Spleen (tissue), 11 donors: ENCODE measurements at regions not wholly inside any gene's neighbourhood (a gene's known extent, or its start where the extent isn't known, plus 50 kb on each side); places are given as distances from the start of the nearest gene placed in this dataset.

Experiments
- DNase-seq: peaks from one replicate; pipeline ENCODE4 v3.0.0-alpha.2; 2020
- H3K27ac ChIP-seq, 8 donors: fragments of 200-600 bp; sonication (generic) in 7 of 8; 1 replicate in 4 of 8; 2 replicates in 4 of 8; pipeline versions ENCODE4 v1.5.0 to v1.8.0; 2016 to 2021; ENCODE audit warnings: inconsistent platforms in 4 of 8, mild to moderate bottlenecking in 4 of 8, moderate library complexity in 1 of 8
- H3K27me3 ChIP-seq, 7 donors: fragments of 200-600 bp; sonication (generic) in 6 of 7; replicated peaks in 1 of 7; 1 replicate in 4 of 7; 2 replicates in 3 of 7; pipeline versions ENCODE4 v1.5.0 to v1.8.0; 2016 to 2021; ENCODE audit warnings: inconsistent platforms in 3 of 7, mild to moderate bottlenecking in 1 of 7
- H3K36me3 ChIP-seq, 6 donors: fragments of 200-600 bp; sonication (generic) in 5 of 6; 1 replicate in 4 of 6; 2 replicates in 2 of 6; pipeline versions ENCODE4 v1.5.0 to v1.8.0; 2016 to 2021; ENCODE audit warnings: inconsistent platforms in 2 of 6
- H3K4me1 ChIP-seq, 6 donors: fragments of 200-600 bp; sonication (generic) in 5 of 6; 1 replicate in 3 of 6; 2 replicates in 3 of 6; pipeline versions ENCODE4 v1.5.0 to v1.8.0; 2016 to 2021; ENCODE audit warnings: inconsistent platforms in 3 of 6
- H3K4me3 ChIP-seq, 8 donors: fragments of 200-600 bp; sonication (generic) in 7 of 8; 1 replicate in 4 of 8; 2 replicates in 4 of 8; pipeline versions ENCODE4 v1.5.0 to v1.8.0; 2016 to 2021; ENCODE audit warnings: inconsistent platforms in 4 of 8, mild to moderate bottlenecking in 4 of 8, moderate library complexity in 2 of 8
- H3K9me3 ChIP-seq, 8 donors: fragments of 200-600 bp; sonication (generic) in 7 of 8; 1 replicate in 4 of 8; 2 replicates in 4 of 8; pipeline versions ENCODE4 v1.5.0 to v1.8.0; 2016 to 2021; ENCODE audit warnings: inconsistent platforms in 4 of 8
- CTCF ChIP-seq, 11 experiments: fragments of 200-600 bp in 7 of 11; fragments of 450-650 bp in 4 of 11; sonication (generic) in 4 of 11; IDR thresholded peaks in 8 of 11; conservative IDR thresholded peaks in 3 of 11; 1 replicate in 7 of 11; 2 replicates in 4 of 11; pipeline versions ENCODE4 v1.4.0 to v1.8.0; 2016 to 2021; ENCODE audit warnings: antibody characterized with exemption in 11 of 11, inconsistent platforms in 4 of 11, mild to moderate bottlenecking in 1 of 11
- POLR2A ChIP-seq, 3 donors: fragments of 450-650 bp; IDR thresholded peaks; one replicate each; pipeline ENCODE4 v1.5.1; 2017; ENCODE audit warnings: antibody characterized with exemption in 3 of 3, mild to moderate bottlenecking in 1 of 3
- POLR2AphosphoS5 ChIP-seq, 3 donors: sonication (generic); formaldehyde crosslinking; IDR thresholded peaks; one replicate each; pipeline ENCODE4 v1.5.1; 2017; ENCODE audit warnings: antibody characterized with exemption in 3 of 3
- WGBS, 5 donors: extraction: QIAGEN DNeasy Blood & Tissue Kit in 3 of 5; methylation state at CpG; one replicate each; pipeline versions ENCODE4 v1.1.5 to v1.1.7; 2013 to 2018; 5-methylcytosine and 5-hydroxymethylcytosine counted together
- intact Hi-C: fragments of 100-400 bp; cut with DNase I; formaldehyde crosslinking; loops from one replicate; pipeline ENCODE4 v1.15.0; 2023; ENCODE audit warnings: low total_unique reads
- donor health status: healthy with polysubstance abuse.
- donor health status: DM: no; HTN: no; CAD: no; lungs with moderate emphysema.
- donor health status: DM: no; HTN: no; CAD: no.
- donor health status: Bipolar disorder and iron deficiency.
- donor health status: healthy.
- donor health status: DM: no; HTN: no; CAD: no.
- donor health status: DM: yes; HTN: yes; CAD: no.

GRCh38 chr14:96964726-96965415 lies 167.7 kb downstream of the VRK1 start:
- Histone ChIP-seq H3K4me1 (peaks cover 3 to 55% (median 25%) of the 10 kb centered on the region in 6 donors), H3K4me3 (no peak overlapping the region), H3K27ac (peak overlapping the region in 2 of 8 donors; percentile 84 to 87), H3K36me3 (no peaks in the 10 kb centered on the region), H3K27me3 (no peaks in the 10 kb centered on the region), H3K9me3 (peaks cover 0 to 57% (median 33%) of the 10 kb centered on the region in 8 donors)
- no peak for DNase-seq
- intact Hi-C loops, result no loop called here
- 91 to 97% (median 97%) methylated on average over 25 of the region's 25 CpGs for WGBS, 5 donors
- TF ChIP-seq POLR2AphosphoS5 (IDR thresholded peaks at IDR 0.05) (no peak), CTCF (IDR thresholded peaks at IDR 0.05 in 8 of 11, conservative IDR thresholded peaks at IDR 0.05 in 3 of 11) (no peak), POLR2A (IDR thresholded peaks at IDR 0.05) (no peak)

DNA sequence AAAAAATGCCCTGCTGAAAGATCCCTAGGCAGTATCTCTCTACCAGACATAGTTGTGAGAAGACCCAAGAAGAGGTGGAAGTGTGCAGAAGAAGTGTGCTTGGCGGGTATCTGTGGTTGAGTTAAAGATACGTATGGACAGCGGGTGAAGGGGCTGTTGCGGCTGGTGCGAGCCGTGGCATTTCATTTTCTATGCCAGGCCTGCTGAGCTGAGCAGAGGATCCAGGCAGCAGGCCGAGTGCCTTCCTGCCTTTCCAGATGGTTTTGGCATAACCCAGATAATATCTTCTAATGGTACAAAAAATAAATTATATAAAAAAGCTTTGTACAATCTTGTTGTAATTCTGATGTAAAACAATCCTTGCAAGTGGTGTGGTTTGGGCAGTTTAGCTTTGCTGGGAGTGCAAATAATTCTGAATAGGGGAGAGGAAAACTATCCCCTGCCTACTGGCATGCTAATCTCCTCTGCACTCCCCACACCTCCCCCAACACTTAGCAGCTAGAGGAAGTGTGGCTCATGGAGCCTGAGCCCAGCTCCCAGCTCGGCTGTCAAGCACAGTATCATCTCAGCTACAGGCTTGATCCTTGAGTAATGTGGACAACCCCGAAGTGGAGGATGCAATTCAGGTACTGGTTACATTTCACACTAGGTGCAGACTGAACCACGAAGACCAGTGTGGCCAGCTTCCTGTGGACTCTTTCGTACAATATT lies 168.9 kb downstream of the VRK1 start:
- no peak for DNase-seq
- Histone ChIP-seq H3K27me3 (no peaks in the 10 kb centered on the region), H3K4me3 (no peak overlapping the region), H3K36me3 (no peaks in the 10 kb centered on the region), H3K27ac (no peak overlapping the region), H3K4me1 (peaks cover 3 to 45% (median 21%) of the 10 kb centered on the region in 6 donors), H3K9me3 (peaks cover 0 to 48% (median 27%) of the 10 kb centered on the region in 8 donors)
- 69 to 83% (median 79%) methylated on average over 11 of the region's 11 CpGs for WGBS, 5 donors
- no peak for TF ChIP-seq POLR2AphosphoS5 (IDR thresholded peaks at IDR 0.05)
- TF ChIP-seq POLR2A (IDR thresholded peaks at IDR 0.05), result no peak
- TF ChIP-seq CTCF (IDR thresholded peaks at IDR 0.05 in 8 of 11, conservative IDR thresholded peaks at IDR 0.05 in 3 of 11), result no peak
- intact Hi-C loops, result no loop called here

DNA sequence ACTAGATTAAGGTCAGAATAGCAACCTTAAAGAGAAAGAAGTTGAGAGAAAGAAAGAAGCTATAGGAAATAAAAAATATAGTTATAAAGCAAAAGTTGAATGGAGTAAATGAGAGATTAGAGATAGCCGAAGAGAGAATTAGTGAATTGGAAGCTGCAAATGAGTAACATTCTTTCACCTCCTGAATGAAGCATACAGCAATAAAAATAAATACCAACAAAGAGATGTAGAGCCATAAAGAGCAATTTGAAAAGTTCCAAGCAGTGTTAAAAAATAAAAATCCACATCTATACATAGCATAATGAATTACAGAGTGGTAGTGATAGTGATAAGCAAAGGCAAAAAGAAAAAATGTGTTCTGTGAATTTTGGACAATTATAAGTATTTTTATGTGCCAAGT lies 177.9 kb downstream of the VRK1 start:
- H3K27ac ChIP-seq, result no peak overlapping the region
- TF ChIP-seq POLR2AphosphoS5 (IDR thresholded peaks at IDR 0.05) (no peak), CTCF (IDR thresholded peaks at IDR 0.05 in 8 of 11, conservative IDR thresholded peaks at IDR 0.05 in 3 of 11) (no peak), POLR2A (IDR thresholded peaks at IDR 0.05) (no peak)
- no peaks in the 10 kb centered on the region for H3K4me1 ChIP-seq
- peaks cover 0 to 14% (median 0%) of the 10 kb centered on the region in 7 donors for H3K27me3 ChIP-seq
- no peak for DNase-seq
- no peak overlapping the region for H3K4me3 ChIP-seq
- peaks cover 8 to 48% (median 40%) of the 10 kb centered on the region in 8 donors for H3K9me3 ChIP-seq
- 93 to 100% (median 94%) methylated on average over 1 of the region's 1 CpG for WGBS, 5 donors
- intact Hi-C loops, result no loop called here
- H3K36me3 ChIP-seq, result no peaks in the 10 kb centered on the region
